ENCODE measurements at regions not wholly inside any gene's neighbourhood (a gene's known extent, or its start where the extent isn't known, plus 50 kb on each side); places are given as distances from the start of the nearest gene placed in this dataset.

DNA sequence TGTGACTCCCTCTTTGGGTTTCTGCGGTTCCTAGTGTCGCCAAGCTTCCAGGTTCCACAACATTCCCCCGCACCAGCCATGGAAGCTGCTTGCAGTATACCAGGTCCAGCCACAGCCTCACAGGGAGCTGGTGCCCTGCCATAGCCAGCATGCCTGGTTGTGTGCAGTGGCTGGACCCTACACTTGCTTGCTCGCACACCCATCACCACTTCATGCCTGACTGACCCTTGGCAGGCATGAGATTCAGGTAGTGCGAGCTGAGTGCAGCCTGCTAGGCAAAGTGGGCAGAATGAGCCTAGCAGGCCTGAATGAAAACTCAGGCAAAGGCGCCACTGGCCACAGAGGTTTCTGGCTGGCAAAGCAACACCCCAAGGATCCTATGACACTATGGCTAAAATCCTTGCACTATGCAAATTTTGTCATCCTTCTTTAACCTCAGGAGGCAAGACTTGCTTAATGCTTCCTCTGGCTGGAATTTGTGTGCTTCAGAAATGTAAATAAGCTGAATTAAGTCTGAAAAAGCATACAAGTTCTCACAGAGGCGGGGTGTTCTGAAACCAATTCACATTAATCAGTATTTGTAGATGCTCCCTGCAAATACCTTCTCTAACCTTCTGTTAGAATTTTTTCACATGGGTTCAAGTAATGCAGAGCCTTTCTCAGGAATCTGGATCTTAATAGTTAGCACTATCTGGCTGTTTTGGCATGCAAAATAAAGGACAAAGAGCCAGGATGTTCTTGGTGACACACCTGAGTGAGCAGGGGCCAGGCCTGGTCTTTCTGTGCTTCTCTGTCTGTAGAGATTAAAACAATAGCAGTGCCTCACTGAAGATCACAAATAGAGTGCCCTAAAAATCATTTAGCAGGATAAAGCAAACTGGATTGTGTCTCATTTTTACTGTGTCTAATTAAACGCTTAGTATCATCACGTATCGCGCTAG, 256.9 kb downstream of the GPATCH2 start:
- WGBS, 4 donors, result 87 to 95% (median 89%) methylated on average over 8 to 11 of the region's 11 CpGs
- Histone ChIP-seq H3K36me3 (replicated peaks in 1 of 2) (no peaks in the 10 kb centered on the region), H3K27ac (no peak overlapping the region), H3K27me3 (no peaks in the 10 kb centered on the region), H3K4me1 (replicated peaks in 1 of 2) (no peaks in the 10 kb centered on the region), H3K9me3 (replicated peaks in 1 of 3) (no peaks in the 10 kb centered on the region), H3K4me3 (no peak overlapping the region)
- TF ChIP-seq POLR2A (IDR thresholded peaks at IDR 0.05), result no peak
- TF ChIP-seq, protein P1, sequence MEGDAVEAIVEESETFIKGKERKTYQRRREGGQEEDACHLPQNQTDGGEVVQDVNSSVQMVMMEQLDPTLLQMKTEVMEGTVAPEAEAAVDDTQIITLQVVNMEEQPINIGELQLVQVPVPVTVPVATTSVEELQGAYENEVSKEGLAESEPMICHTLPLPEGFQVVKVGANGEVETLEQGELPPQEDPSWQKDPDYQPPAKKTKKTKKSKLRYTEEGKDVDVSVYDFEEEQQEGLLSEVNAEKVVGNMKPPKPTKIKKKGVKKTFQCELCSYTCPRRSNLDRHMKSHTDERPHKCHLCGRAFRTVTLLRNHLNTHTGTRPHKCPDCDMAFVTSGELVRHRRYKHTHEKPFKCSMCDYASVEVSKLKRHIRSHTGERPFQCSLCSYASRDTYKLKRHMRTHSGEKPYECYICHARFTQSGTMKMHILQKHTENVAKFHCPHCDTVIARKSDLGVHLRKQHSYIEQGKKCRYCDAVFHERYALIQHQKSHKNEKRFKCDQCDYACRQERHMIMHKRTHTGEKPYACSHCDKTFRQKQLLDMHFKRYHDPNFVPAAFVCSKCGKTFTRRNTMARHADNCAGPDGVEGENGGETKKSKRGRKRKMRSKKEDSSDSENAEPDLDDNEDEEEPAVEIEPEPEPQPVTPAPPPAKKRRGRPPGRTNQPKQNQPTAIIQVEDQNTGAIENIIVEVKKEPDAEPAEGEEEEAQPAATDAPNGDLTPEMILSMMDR (IDR thresholded peaks at IDR 0.05), result no peak
- no peak for DNase-seq
- intact Hi-C loops (cut with DNase I), result no loop called here

DNA sequence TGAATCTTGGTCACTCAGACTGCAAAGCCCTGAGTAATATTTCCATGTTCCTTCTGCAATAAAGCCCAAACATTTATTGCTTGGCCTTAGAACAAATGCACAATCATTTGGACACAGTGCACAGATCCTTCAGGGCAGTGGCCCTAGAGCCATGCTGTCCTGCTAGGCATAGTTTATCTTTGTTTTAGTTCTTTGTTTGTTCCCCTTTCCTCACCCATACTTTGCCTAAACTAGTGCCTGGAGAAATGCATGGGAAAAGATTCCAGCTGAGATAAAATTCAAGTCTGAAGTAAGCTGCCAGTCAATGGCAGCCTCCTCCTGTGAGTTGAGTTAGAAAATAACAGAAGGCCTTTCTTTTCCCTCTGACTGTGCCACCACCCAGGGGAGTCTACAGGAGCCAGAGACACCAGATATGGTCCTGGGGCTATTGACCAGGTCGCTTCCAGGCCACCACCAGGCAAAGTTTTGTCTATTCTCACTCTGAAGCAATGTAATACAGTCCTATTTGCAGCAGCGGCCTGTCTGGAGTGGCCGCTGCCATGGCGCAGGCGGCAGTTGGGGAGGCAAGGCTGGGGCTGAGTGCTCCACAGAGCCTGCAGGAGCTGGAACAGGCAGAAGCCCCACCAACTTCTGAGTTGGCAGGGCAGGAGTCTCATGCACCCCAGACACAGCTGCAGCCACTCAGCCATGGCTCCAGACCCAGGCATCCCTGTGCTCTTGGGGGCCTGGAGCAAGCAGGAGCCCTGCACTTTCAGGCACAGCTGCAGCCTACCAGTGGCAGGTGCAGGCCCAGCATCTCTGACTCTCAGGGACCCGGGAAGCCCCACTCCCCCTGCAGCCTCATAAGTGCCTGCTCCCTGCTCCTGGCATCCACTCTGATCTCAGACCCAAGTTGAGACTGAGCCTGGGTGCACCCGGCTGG, 258.6 kb downstream of the GPATCH2 start:
- no peak overlapping the region for H3K27ac ChIP-seq
- H3K9me3 ChIP-seq (replicated peaks in 1 of 3), result no peaks in the 10 kb centered on the region
- WGBS, 4 donors, result 50 to 94% (median 86%) methylated on average over 1 to 7 of the region's 7 CpGs
- TF ChIP-seq, protein P1 (IDR thresholded peaks at IDR 0.05), result no peak
- no peak for TF ChIP-seq POLR2A (IDR thresholded peaks at IDR 0.05)
- H3K4me1 ChIP-seq (replicated peaks in 1 of 2), result no peaks in the 10 kb centered on the region
- H3K4me3 ChIP-seq, result no peak overlapping the region
- intact Hi-C loops (cut with DNase I), result no loop called here
- DNase-seq, result no peak
- H3K36me3 ChIP-seq (replicated peaks in 1 of 2), result no peaks in the 10 kb centered on the region
- no peaks in the 10 kb centered on the region for H3K27me3 ChIP-seq

DNA sequence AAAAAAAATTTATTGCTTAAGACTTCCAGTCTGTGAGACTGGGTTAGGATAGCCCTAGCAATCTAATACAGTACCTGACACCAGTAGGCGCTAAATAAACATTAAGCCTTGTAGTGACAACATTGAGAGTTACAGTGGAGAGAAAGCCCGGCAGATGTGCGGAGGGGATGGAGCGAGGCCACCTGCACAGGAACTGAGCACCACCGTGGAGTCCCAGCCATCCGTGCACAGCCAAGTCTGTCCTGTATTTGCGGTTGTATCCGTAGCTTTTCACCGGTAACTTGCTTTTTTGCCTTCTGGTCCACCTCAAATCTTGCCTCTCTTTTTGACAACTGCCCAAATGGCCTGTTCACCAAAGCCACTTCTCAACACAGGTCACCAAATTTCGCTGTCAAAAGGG, 260.1 kb downstream of the GPATCH2 start:
- 84 to 91% (median 89%) methylated on average over 10 of the region's 10 CpGs for WGBS, 4 donors
- intact Hi-C loops (cut with DNase I), result no loop called here
- Histone ChIP-seq H3K36me3 (replicated peaks in 1 of 2) (no peaks in the 10 kb centered on the region), H3K4me3 (no peak overlapping the region), H3K4me1 (replicated peaks in 1 of 2) (no peaks in the 10 kb centered on the region), H3K27me3 (no peaks in the 10 kb centered on the region), H3K9me3 (replicated peaks in 1 of 3) (no peaks in the 10 kb centered on the region), H3K27ac (no peak overlapping the region)
- TF ChIP-seq, protein P1 (IDR thresholded peaks at IDR 0.05), result no peak
- TF ChIP-seq POLR2A (IDR thresholded peaks at IDR 0.05), result no peak
- DNase-seq, result no peak

GRCh38 chr1:217369996-217370551, 260.8 kb downstream of the GPATCH2 start:
- TF ChIP-seq, protein P1 (IDR thresholded peaks at IDR 0.05), result no peak
- H3K9me3 ChIP-seq (replicated peaks in 1 of 3), result no peaks in the 10 kb centered on the region
- intact Hi-C loops (cut with DNase I), result no loop called here
- no peaks in the 10 kb centered on the region for H3K36me3 ChIP-seq (replicated peaks in 1 of 2)
- H3K4me3 ChIP-seq, result no peak overlapping the region
- 70 to 83% (median 76%) methylated on average over 9 of the region's 9 CpGs for WGBS, 4 donors
- DNase-seq, result no peak
- H3K4me1 ChIP-seq (replicated peaks in 1 of 2), result no peaks in the 10 kb centered on the region
- H3K27me3 ChIP-seq, result no peaks in the 10 kb centered on the region
- no peak overlapping the region for H3K27ac ChIP-seq

All from adrenal gland (tissue), 9 donors.